Inflammatory macrophage treated with lipopolysaccharide for 1 hour (primary cell): ENCODE measurements at regions not wholly inside any gene's neighbourhood (a gene's known extent, or its start where the extent isn't known, plus 50 kb on each side); places are given as distances from the start of the nearest gene placed in this dataset.
"Not testable (repeated sequence)": the region's sequence is repeated elsewhere in the genome, so short reads cannot be mapped to it uniquely, and the experiment has no call there.

Source experiments
- DNase-seq, 2 donors: peaks; one replicate each; pipeline ENCODE4 v3.0.0-alpha.2; 2020 to 2022

GRCh38 chr7:10501206-10501884, 472.3 kb upstream of the PHF14 start:
- DNase-seq, result not testable (repeated sequence)

DNA sequence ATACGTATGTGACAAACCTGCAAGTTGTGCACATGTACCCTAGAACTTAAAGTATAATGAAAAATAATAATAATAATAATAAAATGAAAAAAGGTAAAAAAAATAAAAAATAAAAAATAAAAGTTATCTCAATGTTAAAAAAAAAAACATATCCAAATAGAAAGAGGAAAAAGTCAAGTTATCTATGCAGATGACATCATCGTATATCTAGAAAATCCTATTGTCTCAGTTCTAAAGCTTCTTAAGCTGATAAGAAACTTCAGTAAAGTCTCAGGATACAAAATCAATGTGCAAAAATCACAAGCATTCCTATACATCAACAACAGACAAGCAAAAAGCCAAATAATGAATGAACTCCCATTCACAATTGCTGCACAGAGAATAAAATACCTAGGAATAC, 466.6 kb upstream of the PHF14 start:
- DNase-seq, result no peak

DNA sequence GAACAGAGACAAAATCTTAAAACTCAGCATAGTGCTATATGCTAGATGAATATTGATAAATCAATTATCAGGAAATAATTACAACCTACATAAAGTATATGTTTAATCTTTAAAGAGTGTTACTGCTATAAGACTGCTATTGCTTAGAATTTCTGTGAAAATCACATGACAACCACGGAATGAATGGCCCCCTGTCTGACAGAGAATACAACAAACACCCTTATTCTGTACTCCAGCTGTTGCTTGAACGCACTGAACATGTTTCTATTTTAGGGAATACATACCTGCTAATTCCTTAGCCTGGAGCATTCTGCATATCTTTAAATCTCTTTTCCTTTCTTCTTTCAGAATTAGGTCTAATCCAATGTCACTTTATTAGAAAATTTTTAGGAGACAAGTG, 452.4 kb upstream of the PHF14 start:
- DNase-seq, result no peak

DNA sequence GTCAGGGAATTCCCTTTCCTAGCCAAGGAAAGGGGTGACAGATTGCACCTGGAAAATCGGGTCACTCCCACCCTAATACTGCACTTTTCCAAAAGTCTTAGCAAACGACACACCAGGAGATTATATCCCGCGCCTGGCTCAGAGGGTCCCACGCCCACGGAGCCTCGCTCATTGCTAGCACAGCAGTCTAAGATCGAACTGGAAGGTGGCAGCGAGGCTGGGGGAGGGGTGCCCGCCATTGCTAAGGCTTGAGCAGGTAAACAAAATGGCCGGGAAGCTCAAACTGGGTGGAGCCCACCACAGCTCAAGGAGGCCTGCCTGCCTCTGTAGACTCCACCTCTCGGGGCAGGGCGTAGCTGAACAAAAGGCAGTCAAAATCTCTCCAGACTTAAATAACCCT, 440.2 kb upstream of the PHF14 start:
- not testable (repeated sequence) for DNase-seq

GRCh38 chr7:10536561-10536960, 437.1 kb upstream of the PHF14 start:
- no peak for DNase-seq

GRCh38 chr7:10537764-10538163, 435.9 kb upstream of the PHF14 start:
- no peak for DNase-seq

DNA sequence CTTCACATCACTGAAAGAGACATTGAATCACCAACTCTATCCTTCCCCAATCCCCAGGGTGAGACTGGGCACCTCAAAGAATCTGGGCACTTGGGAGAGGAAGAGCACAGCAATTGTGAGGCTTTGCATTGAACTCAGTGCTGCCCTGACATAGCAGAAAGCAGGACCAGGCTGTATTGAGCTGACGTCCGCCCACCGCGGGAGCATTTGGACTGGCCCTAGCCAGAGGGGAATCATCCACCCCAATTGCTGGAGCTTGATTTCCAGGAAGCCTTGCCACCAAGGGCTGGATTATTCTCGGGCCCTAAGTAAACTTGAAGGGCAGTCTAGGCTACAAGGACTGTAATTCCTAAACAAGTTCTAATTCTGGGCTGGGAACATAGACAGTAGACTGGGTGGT, 416.3 kb upstream of the PHF14 start:
- DNase-seq, result no peak

- no peak for DNase-seq
These were observed 413.2 kb upstream of the PHF14 start for GRCh38 chr7:10560497-10560896.

- DNase-seq, result no peak
These were observed 404.8 kb upstream of the PHF14 start for GRCh38 chr7:10568891-10569290.

DNA sequence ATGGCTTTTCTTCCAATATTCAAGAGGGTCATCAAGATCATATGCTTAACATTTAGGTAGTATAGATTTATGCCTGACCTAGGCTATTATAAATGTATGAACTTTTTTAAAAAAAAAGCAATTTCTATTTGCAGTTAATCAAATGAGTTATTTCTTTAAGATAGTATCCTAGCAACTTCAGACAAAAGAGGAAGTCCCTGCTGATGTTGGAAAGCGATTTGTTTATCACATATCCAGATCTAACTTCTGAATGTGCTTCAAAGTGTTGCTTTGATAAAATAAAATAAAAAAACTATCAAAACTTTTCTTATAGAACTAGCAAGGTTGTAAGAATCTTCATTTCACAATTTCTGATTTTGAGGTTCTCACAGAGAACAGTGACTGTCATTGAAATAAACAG, 401.9 kb upstream of the PHF14 start:
- DNase-seq, result no peak

- DNase-seq, result no peak
These were observed 395.8 kb upstream of the PHF14 start for GRCh38 chr7:10577866-10578374.

DNA sequence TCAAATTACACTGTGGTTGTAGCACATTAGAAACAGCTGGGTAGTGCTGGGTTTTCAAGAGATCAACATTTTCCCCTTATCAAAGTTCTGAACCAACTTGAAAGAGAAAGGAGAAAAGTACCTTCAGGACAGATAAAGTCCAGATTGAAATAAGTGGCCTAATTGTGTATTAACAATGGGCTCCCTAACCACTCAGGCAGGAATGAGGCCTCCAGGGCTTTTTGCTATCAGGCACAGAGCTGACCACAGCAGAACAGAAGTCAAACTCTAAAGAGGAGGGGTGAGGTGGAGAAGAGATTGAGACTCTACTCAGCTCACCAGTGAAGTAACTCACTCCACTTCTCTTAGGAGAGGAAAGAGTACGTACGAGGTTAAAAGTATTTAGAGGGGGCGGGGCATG, 394.1 kb upstream of the PHF14 start:
- no peak for DNase-seq

DNA sequence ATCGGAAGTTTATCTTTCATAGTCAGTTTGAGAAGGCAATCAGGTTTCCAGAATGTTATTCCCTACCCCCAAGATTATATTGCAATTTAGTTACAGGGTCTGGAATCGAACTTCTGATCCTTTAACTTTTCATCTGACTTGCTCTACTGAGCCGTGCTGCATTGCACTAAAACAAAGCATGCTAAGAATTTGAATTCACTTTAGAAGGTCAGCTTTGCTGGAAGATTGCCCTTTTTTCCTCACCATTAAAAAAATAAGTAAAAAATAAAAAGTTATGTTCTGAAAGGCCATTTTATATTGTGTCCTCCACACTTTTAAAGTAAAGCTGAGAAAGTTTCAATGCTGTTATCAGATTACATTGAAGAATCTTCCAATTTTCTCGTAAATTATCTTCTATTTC, 388.8 kb upstream of the PHF14 start:
- no peak for DNase-seq

DNA sequence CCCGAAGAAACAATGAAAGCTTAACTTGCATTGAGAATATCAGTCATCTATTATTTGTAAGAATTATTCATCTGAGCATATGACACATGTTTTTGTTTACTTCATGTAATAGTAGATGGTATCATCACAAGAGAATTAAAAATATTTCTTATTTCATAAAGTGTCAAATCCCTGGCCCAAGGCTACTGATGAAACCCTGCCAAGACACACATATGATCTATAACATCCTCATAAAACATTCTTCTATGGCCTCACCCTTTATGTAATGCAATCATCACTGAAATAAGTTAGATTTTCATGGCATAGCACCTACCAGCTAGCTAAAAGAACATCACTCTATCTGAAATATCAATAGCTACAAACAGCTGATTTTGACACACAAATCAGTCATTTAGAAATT, 385.6 kb upstream of the PHF14 start:
- no peak for DNase-seq

DNA sequence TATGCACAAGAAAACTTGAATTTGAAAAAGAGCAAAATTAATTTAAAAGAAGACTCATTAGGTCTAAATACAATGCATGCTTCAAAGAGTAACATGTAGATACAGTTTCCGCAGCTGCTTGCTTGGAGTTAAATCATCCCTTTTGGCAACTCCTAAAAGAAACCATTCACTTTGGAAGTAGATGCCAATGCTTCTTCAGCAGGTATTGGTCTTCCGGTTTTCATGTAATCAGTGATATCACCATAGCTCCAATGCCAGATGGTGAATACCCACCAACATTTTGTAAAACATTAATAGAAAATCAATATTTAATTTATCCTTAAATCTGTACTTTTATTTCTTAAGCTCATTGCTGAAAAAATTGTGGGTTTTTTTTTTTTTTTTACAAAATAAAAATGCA, 381.1 kb upstream of the PHF14 start:
- no peak for DNase-seq

- no peak for DNase-seq
These were observed 380.6 kb upstream of the PHF14 start for GRCh38 chr7:10593080-10593479.

DNA sequence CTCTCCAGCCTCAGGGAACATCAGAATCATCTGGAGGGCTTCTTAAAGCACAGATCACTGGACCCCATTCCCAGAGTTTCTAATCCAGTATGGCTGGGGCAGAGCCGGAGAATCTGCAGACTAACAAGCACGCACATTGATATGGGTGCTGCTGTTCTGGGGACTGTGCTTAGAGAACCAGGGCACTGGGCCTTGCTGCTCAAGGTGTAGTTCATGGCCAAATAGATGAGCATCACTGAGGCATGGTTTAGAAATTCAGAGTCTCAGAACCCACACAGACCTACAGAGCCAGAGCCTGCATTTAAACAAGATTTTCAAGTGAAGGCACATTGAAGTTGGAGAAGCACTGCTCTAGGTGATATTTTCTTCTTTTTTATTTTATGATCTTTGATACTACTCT, 376.8 kb upstream of the PHF14 start:
- no peak for DNase-seq

- DNase-seq, result no peak
These were observed 369.5 kb upstream of the PHF14 start for GRCh38 chr7:10604128-10604527.

- DNase-seq, result no peak
These were observed 360.7 kb upstream of the PHF14 start for GRCh38 chr7:10612950-10613349.

GRCh38 chr7:10618953-10619352, 354.7 kb upstream of the PHF14 start:
- no peak for DNase-seq

DNA sequence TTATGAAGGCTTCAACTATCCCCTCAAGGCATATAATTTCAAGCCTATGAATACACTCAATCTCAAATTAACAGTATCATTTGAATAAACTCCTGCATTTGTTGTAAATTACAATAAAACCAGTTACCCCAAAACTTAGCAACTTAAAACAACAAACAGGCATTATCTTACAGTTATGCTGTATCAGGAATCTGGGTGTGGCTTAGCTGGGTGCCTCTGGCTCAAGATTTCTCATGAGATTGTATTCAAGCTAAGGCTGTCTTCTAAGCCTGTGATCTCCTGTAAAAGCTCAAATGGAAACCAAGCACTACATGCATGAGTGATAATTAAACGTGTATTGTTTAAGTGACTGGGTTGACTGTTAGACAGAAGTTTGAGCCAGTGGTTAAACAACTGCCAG, 341.0 kb upstream of the PHF14 start:
- DNase-seq, result no peak

GRCh38 chr7:10634239-10634638, 339.4 kb upstream of the PHF14 start:
- DNase-seq, result no peak

GRCh38 chr7:10637991-10638390, 335.7 kb upstream of the PHF14 start:
- no peak for DNase-seq

GRCh38 chr7:10643545-10643944, 330.1 kb upstream of the PHF14 start:
- DNase-seq, result no peak

DNA sequence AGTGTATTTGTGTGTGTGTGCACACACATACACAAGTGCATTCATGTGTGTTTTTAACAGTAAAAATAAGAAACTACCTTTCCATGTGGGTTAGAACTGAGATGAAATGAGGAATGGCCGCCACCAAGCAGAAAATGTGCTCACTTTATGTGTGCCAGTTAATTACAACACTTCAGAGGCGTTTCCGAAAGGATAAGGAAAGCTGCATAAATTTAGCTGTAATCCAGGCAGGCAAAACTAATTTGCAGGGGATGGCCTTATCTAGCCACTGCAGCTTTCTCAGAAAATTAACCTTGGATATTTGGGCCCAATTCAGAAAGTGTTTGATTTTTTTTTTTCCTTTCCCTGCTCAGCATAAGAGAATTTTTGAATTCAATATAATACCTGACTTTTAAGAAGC, 328.8 kb upstream of the PHF14 start:
- DNase-seq, result no peak
